C4-2B (cell line): ENCODE measurements at regions not wholly inside any gene's neighbourhood (a gene's known extent, or its start where the extent isn't known, plus 50 kb on each side); places are given as distances from the start of the nearest gene placed in this dataset.
"Not testable (repeated sequence)": the region's sequence is repeated elsewhere in the genome, so short reads cannot be mapped to it uniquely, and the experiment has no call there.

Source experiments
- CTCF ChIP-seq: fragments of 450-650 bp; conservative IDR thresholded peaks from 2 replicates; pipeline ENCODE4 v1.5.1; 2017; ENCODE audit warnings: mild to moderate bottlenecking
- ZFX ChIP-seq: fragments of 450-650 bp; IDR thresholded peaks from 2 replicates; pipeline ENCODE4 v1.6.1; 2017

GRCh38 chr2:8510055-8510454 is 171.8 kb upstream of the ID2 start:
- not testable (repeated sequence) for TF ChIP-seq CTCF, ZFX
